Keratinocyte (primary cell): ENCODE measurements at regions not wholly inside any gene's neighbourhood (a gene's known extent, or its start where the extent isn't known, plus 50 kb on each side); places are given as distances from the start of the nearest gene placed in this dataset.
A peak's percentile ranks its signal among the peaks of the same experiment; 100 is the strongest.

Experiments
- DNase-seq: peaks from one replicate; pipeline ENCODE4 v3.0.0-alpha.2; 2011; ENCODE audit warnings: low read depth, missing footprints, low spot score
- FAIRE-seq: peaks from 2 replicates; lab custom pipeline; 2011; peaks lifted over from hg19 to GRCh38; lab: Jason Lieb, UNC
- H2AFZ ChIP-seq: 2 replicates; pipeline ENCODE4 v1.6.0; 2012; ENCODE audit warnings: low read length, control low read depth, inconsistent platforms; ENCODE audit not compliant: control insufficient read depth
- H3K27ac ChIP-seq: 2 replicates; pipeline ENCODE4 v1.5.1; 2011; ENCODE audit warnings: low read length; ENCODE audit not compliant: control insufficient read depth, insufficient read depth
- H3K27me3 ChIP-seq: 3 replicates; pipeline ENCODE4 v1.6.0; 2011; ENCODE audit warnings: low read length; ENCODE audit not compliant: control insufficient read depth, insufficient read depth; ENCODE audit errors: extremely low read depth
- H3K36me3 ChIP-seq, 2 experiments: 2 replicates in 1 of 2; 3 replicates in 1 of 2; pipeline ENCODE4 v1.5.1; 2011; ENCODE audit warnings: low read length in 2 of 2, mild to moderate bottlenecking in 1 of 2; ENCODE audit not compliant: control insufficient read depth in 2 of 2, insufficient read depth in 2 of 2; ENCODE audit errors: extremely low read depth in 1 of 2
- H3K4me1 ChIP-seq: 3 replicates; pipeline ENCODE4 v1.5.1; 2011; ENCODE audit warnings: low read length; ENCODE audit not compliant: control insufficient read depth, insufficient read depth; ENCODE audit errors: extremely low read depth
- H3K4me2 ChIP-seq: 3 replicates; pipeline ENCODE4 v1.6.0; 2011; ENCODE audit warnings: low read depth, low read length; ENCODE audit not compliant: control insufficient read depth, insufficient read depth; ENCODE audit errors: extremely low read depth
- H3K4me3 ChIP-seq, 3 experiments: fragments of 200-600 bp in 1 of 3; sonication (generic) in 1 of 3; 2 replicates in 2 of 3; 3 replicates in 1 of 3; pipeline ENCODE4 v1.5.1; 2011 to 2016; ENCODE audit warnings: low read length in 3 of 3, mild to moderate bottlenecking in 3 of 3, control low read depth in 2 of 3, inconsistent platforms in 1 of 3, low read depth in 1 of 3, mixed read lengths in 1 of 3, mixed run types in 1 of 3, moderate library complexity in 1 of 3; ENCODE audit not compliant: control insufficient read depth in 2 of 3, insufficient read depth in 2 of 3; ENCODE audit errors: extremely low read depth in 1 of 3
- H3K79me2 ChIP-seq: 2 replicates; pipeline ENCODE4 v1.6.0; 2012; ENCODE audit warnings: low read length; ENCODE audit not compliant: control insufficient read depth, insufficient read depth
- H3K9ac ChIP-seq: 3 replicates; pipeline ENCODE4 v1.6.0; 2011; ENCODE audit warnings: low read length; ENCODE audit not compliant: control insufficient read depth, insufficient read depth; ENCODE audit errors: extremely low read depth
- H3K9me1 ChIP-seq: 3 replicates; pipeline ENCODE4 v1.6.0; 2011; ENCODE audit warnings: low read length; ENCODE audit not compliant: control insufficient read depth, insufficient read depth; ENCODE audit errors: extremely low read depth
- H3K9me3 ChIP-seq: 2 replicates; pipeline ENCODE4 v1.5.1; 2012; ENCODE audit warnings: low read depth, low read length; ENCODE audit not compliant: control insufficient read depth
- H4K20me1 ChIP-seq: 3 replicates; pipeline ENCODE4 v1.6.0; 2011; ENCODE audit warnings: low read length; ENCODE audit not compliant: control insufficient read depth, insufficient read depth; ENCODE audit errors: extremely low read depth
- CTCF ChIP-seq, 3 experiments: IDR thresholded peaks in 1 of 3; conservative IDR thresholded peaks in 1 of 3; optimal IDR thresholded peaks in 1 of 3; 2 replicates in 2 of 3; 3 replicates in 1 of 3; pipeline versions ENCODE3 to v1.5.1; 2011; ENCODE audit warnings: low read length in 3 of 3, mild to moderate bottlenecking in 3 of 3, moderate library complexity in 2 of 3, control low read depth in 1 of 3, inconsistent platforms in 1 of 3; ENCODE audit not compliant: insufficient read depth in 2 of 3; ENCODE audit errors: extremely low read depth in 1 of 3
- EZH2 ChIP-seq: IDR thresholded peaks from one replicate; pipeline ENCODE4 v1.6.1; 2012; ENCODE audit warnings: inconsistent platforms, mild to moderate bottlenecking, low read length, moderate library complexity
- dilution Hi-C: fragments of 300-500 bp; cut with MboI; formaldehyde crosslinking; loops from one replicate; pipeline ENCODE4 v1.7.0; 2020; ENCODE audit warnings: low sequenced_read_pairs; ENCODE audit not compliant: extremely low pct_ligation_motif_present

GRCh38 chr5:74184649-74185048 is 455.9 kb downstream of the ENC1 start:
- no peak for DNase-seq
- no peak for FAIRE-seq
- no peak overlapping the region for H3K4me2 ChIP-seq
- no peaks in the 10 kb centered on the region for H3K9me3 ChIP-seq
- H3K4me1 ChIP-seq, result peaks cover 8% of the 10 kb centered on the region
- no peak overlapping the region for H3K9ac ChIP-seq
- no peaks in the 10 kb centered on the region for H3K36me3 ChIP-seq
- no peak overlapping the region for H3K4me3 ChIP-seq
- no peaks in the 10 kb centered on the region for H3K9me1 ChIP-seq
- H3K79me2 ChIP-seq, result no peaks in the 10 kb centered on the region
- dilution Hi-C loops, result no loop called here
- TF ChIP-seq CTCF (optimal IDR thresholded peaks at IDR 0.05 in 1 of 3, IDR thresholded peaks at IDR 0.05 in 1 of 3, conservative IDR thresholded peaks at IDR 0.05 in 1 of 3; ENCODE audit: extremely low read depth in 1 of 3, insufficient read depth in 2 of 3, low read length in 3 of 3) (no peak), EZH2 (no peak)
- H2AFZ ChIP-seq, result no peak overlapping the region
- H3K27me3 ChIP-seq, result peaks cover 7% of the 10 kb centered on the region
- H3K27ac ChIP-seq, result no peak overlapping the region
- no peaks in the 10 kb centered on the region for H4K20me1 ChIP-seq

GRCh38 chr5:74183041-74183440 is 457.5 kb downstream of the ENC1 start:
- Histone ChIP-seq H3K4me2 (peak overlapping the region; percentile 20), H3K9me1 (no peaks in the 10 kb centered on the region), H3K36me3 (no peaks in the 10 kb centered on the region), H3K27ac (no peak overlapping the region), H3K9ac (no peak overlapping the region), H4K20me1 (no peaks in the 10 kb centered on the region), H3K4me1 (peaks cover 8% of the 10 kb centered on the region), H3K4me3 (no peak overlapping the region), H3K27me3 (peaks cover 7% of the 10 kb centered on the region), H3K9me3 (no peaks in the 10 kb centered on the region), H2AFZ (no peak overlapping the region), H3K79me2 (no peaks in the 10 kb centered on the region)
- TF ChIP-seq CTCF (optimal IDR thresholded peaks at IDR 0.05 in 1 of 3, IDR thresholded peaks at IDR 0.05 in 1 of 3, conservative IDR thresholded peaks at IDR 0.05 in 1 of 3; ENCODE audit: extremely low read depth in 1 of 3, insufficient read depth in 2 of 3, low read length in 3 of 3), result no peak
- TF ChIP-seq EZH2, result no peak
- DNase-seq (no peak), FAIRE-seq (peak; percentile 55)
- dilution Hi-C loops, result no loop called here
